ENCODE measurements at regions not wholly inside any gene's neighbourhood (a gene's known extent, or its start where the extent isn't known, plus 50 kb on each side); places are given as distances from the start of the nearest gene placed in this dataset.
"Not testable (repeated sequence)": the region's sequence is repeated elsewhere in the genome, so short reads cannot be mapped to it uniquely, and the experiment has no call there.

DNA sequence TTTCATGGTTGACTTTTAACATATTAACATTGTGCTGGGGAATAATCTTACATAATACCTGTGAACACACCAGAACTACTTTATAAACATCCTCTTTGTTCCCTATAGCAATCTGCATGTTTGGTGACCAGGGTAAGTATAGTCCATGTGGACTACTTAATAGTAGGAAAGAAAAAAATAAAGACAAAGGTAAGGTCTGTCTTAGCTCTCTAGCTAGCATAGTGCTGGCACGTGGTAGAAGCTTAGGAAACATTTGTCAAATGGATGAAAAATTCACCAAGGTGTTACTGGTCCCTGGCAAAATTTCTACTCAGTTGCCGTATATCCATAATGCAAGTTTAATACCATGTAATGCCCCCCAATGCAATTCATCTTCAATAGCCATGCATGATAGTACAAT lies 78.6 kb upstream of the ABCA1 start:
- TF ChIP-seq, protein P1, sequence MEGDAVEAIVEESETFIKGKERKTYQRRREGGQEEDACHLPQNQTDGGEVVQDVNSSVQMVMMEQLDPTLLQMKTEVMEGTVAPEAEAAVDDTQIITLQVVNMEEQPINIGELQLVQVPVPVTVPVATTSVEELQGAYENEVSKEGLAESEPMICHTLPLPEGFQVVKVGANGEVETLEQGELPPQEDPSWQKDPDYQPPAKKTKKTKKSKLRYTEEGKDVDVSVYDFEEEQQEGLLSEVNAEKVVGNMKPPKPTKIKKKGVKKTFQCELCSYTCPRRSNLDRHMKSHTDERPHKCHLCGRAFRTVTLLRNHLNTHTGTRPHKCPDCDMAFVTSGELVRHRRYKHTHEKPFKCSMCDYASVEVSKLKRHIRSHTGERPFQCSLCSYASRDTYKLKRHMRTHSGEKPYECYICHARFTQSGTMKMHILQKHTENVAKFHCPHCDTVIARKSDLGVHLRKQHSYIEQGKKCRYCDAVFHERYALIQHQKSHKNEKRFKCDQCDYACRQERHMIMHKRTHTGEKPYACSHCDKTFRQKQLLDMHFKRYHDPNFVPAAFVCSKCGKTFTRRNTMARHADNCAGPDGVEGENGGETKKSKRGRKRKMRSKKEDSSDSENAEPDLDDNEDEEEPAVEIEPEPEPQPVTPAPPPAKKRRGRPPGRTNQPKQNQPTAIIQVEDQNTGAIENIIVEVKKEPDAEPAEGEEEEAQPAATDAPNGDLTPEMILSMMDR (IDR thresholded peaks at IDR 0.05): no peak
- no peak for DNase-seq
- Mint-ChIP-seq H3K4me3 (no peak overlapping the region), H3K27ac (no peak overlapping the region), H3K27me3 (ENCODE audit: low read depth, poor library complexity) (peaks cover 3% of the 10 kb centered on the region), H3K36me3 (ENCODE audit: low read depth) (no peaks in the 10 kb centered on the region), H3K9me3 (no peaks in the 10 kb centered on the region), H3K4me1 (no peaks in the 10 kb centered on the region)

- TF ChIP-seq, protein P1 (IDR thresholded peaks at IDR 0.05): no peak
- Mint-ChIP-seq H3K4me3 (no peak overlapping the region), H3K36me3 (ENCODE audit: low read depth) (no peaks in the 10 kb centered on the region), H3K27me3 (ENCODE audit: low read depth, poor library complexity) (peaks cover 3% of the 10 kb centered on the region), H3K27ac (no peak overlapping the region), H3K9me3 (no peaks in the 10 kb centered on the region), H3K4me1 (no peaks in the 10 kb centered on the region)
- DNase-seq: no peak
Observed at GRCh38 chr9:105007143-105007542, 79.2 kb upstream of the ABCA1 start.

DNA sequence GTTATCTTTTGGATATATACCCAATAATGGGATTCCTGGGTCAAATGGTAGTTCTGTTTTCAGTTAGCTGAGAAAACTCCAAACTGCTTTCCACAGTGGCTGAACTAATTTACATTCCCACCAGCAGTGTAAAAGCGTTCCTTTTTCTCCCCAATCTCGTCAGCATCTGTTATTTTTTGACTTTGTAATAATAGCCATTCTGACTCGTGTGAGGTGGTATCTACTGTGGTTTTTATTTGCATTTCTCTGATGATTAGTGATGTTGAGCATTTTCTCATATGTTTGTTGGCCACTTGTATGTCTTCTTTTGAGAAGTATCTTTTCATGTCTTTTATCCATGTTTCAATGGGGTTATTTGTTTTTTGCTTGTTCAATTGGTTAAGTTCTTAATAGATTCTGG lies 82.1 kb upstream of the ABCA1 start:
- peaks cover 17% of the 10 kb centered on the region for H3K9me3 Mint-ChIP-seq

GRCh38 chr9:105021917-105022316 lies 94.0 kb upstream of the ABCA1 start:
- Mint-ChIP-seq H3K36me3 (ENCODE audit: low read depth) (no peaks in the 10 kb centered on the region), H3K27ac (no peak overlapping the region), H3K4me3 (no peak overlapping the region), H3K27me3 (ENCODE audit: low read depth, poor library complexity) (peaks cover 2% of the 10 kb centered on the region), H3K9me3 (peaks cover 4% of the 10 kb centered on the region), H3K4me1 (no peaks in the 10 kb centered on the region)
- no peak for DNase-seq
- TF ChIP-seq, protein P1 (IDR thresholded peaks at IDR 0.05): no peak

More for the DNA sequence above, 82.1 kb upstream of the ABCA1 start:
- H3K4me3 Mint-ChIP-seq; H3K27ac Mint-ChIP-seq; H3K4me1 Mint-ChIP-seq; DNase-seq; H3K27me3 Mint-ChIP-seq (ENCODE audit: low read depth, poor library complexity); H3K36me3 Mint-ChIP-seq (ENCODE audit: low read depth): not testable (repeated sequence)

- H3K27ac Mint-ChIP-seq; H3K4me1 Mint-ChIP-seq; H3K36me3 Mint-ChIP-seq (ENCODE audit: low read depth); DNase-seq; H3K9me3 Mint-ChIP-seq; H3K4me3 Mint-ChIP-seq; H3K27me3 Mint-ChIP-seq (ENCODE audit: low read depth, poor library complexity): not testable (repeated sequence)
Observed at GRCh38 chr9:105022545-105022944, 94.6 kb upstream of the ABCA1 start.

- Mint-ChIP-seq H3K27me3 (ENCODE audit: low read depth, poor library complexity) (no peaks in the 10 kb centered on the region), H3K36me3 (ENCODE audit: low read depth) (no peaks in the 10 kb centered on the region), H3K4me3 (no peak overlapping the region), H3K27ac (no peak overlapping the region), H3K9me3 (no peaks in the 10 kb centered on the region), H3K4me1 (peaks cover 5% of the 10 kb centered on the region)
- no peak for DNase-seq
- TF ChIP-seq, protein P1 (IDR thresholded peaks at IDR 0.05): no peak
Observed at GRCh38 chr9:105023788-105024187, 95.8 kb upstream of the ABCA1 start.

GRCh38 chr9:105024529-105024928 lies 96.6 kb upstream of the ABCA1 start:
- Mint-ChIP-seq H3K36me3 (ENCODE audit: low read depth) (no peaks in the 10 kb centered on the region), H3K9me3 (no peaks in the 10 kb centered on the region), H3K27ac (no peak overlapping the region), H3K27me3 (ENCODE audit: low read depth, poor library complexity) (no peaks in the 10 kb centered on the region), H3K4me1 (peaks cover 5% of the 10 kb centered on the region), H3K4me3 (no peak overlapping the region)
- no peak for DNase-seq
- TF ChIP-seq, protein P1 (IDR thresholded peaks at IDR 0.05): no peak
